WTC11 (cell line): ENCODE measurements at regions not wholly inside any gene's neighbourhood (a gene's known extent, or its start where the extent isn't known, plus 50 kb on each side); places are given as distances from the start of the nearest gene placed in this dataset.

ENCODE experiments used
- ATAC-seq: fragments of 200-7000 bp; cut with Tn5 transposase; 2 replicates; pipeline ENCODE4 v1.10.0; 2021; ENCODE audit warnings: mild to moderate bottlenecking, moderate library complexity
- CTCF ChIA-PET: fragments of 300-600 bp; sonication (Branson Sonifier 250); formaldehyde crosslinking; loops from one replicate; lab custom pipeline; 2021; ENCODE audit warnings: antibody characterized with exemption; lab: Charles Lee
- POLR2A ChIA-PET: fragments of 350-600 bp; sonication (Branson Sonifier 250); formaldehyde crosslinking; loops from one replicate; lab custom pipeline; 2021; ENCODE audit warnings: antibody characterized with exemption; lab: Charles Lee
- DNase-seq: peaks from one replicate; pipeline ENCODE4 v3.0.0; 2021; ENCODE audit warnings: low spot score
- H3K27ac Mint-ChIP-seq: 2 replicates; pipeline ENCODE4 v1.8.0; 2021; ENCODE audit warnings: mixed read lengths
- H3K27me3 Mint-ChIP-seq: 2 replicates; pipeline ENCODE4 v1.8.0; 2021; ENCODE audit warnings: low read depth, mild to moderate bottlenecking, moderate library complexity, mixed read lengths
- H3K36me3 Mint-ChIP-seq: 2 replicates; pipeline ENCODE4 v1.8.0; 2021; ENCODE audit warnings: mixed read lengths
- H3K4me1 Mint-ChIP-seq: 2 replicates; pipeline ENCODE4 v1.8.0; 2022; ENCODE audit warnings: mixed read lengths
- H3K4me3 Mint-ChIP-seq: 2 replicates; pipeline ENCODE4 v1.8.0; 2021; ENCODE audit warnings: mild to moderate bottlenecking, moderate library complexity, mixed read lengths
- H3K9me3 Mint-ChIP-seq: 2 replicates; pipeline ENCODE4 v1.8.0; 2021; ENCODE audit warnings: mixed read lengths
- ELF4 ChIP-seq: sonication (generic); formaldehyde crosslinking; IDR thresholded peaks from 2 replicates; pipeline ENCODE4 v1.8.1; 2022; ENCODE audit warnings: low read depth, mild to moderate bottlenecking, moderate library complexity, missing genetic modification reagents
- ERG ChIP-seq: fragments of 250-450 bp; sonication (Bioruptor Pico); IDR thresholded peaks from 2 replicates; pipeline ENCODE4 v1.8.0; 2021; ENCODE audit warnings: mild to moderate bottlenecking
- GTF2I ChIP-seq: fragments of 250-450 bp; sonication (Bioruptor Pico); conservative IDR thresholded peaks from 2 replicates; pipeline ENCODE4 v1.4.0; 2021; ENCODE audit warnings: mild to moderate bottlenecking
- JUN ChIP-seq: sonication (generic); formaldehyde crosslinking; IDR thresholded peaks from 2 replicates; pipeline ENCODE4 v1.8.0; 2023; ENCODE audit warnings: mild to moderate bottlenecking, missing genetic modification reagents
- MXD4 ChIP-seq: fragments of 250-450 bp; sonication (Bioruptor Pico); IDR thresholded peaks from 2 replicates; pipeline ENCODE4 v1.8.0; 2021; ENCODE audit warnings: mild to moderate bottlenecking, moderate library complexity, borderline replicate concordance
- PRDM15 ChIP-seq: sonication (generic); formaldehyde crosslinking; IDR thresholded peaks from 2 replicates; pipeline ENCODE4 v1.8.0; 2022; ENCODE audit warnings: missing genetic modification reagents
- RELA ChIP-seq: sonication (generic); formaldehyde crosslinking; IDR thresholded peaks from 2 replicates; pipeline ENCODE4 v1.8.1; 2022; ENCODE audit warnings: missing genetic modification reagents, mild to moderate bottlenecking, borderline replicate concordance
- SP1 ChIP-seq: sonication (generic); formaldehyde crosslinking; conservative IDR thresholded peaks from 2 replicates; pipeline ENCODE4 v1.8.1; 2022; ENCODE audit warnings: missing genetic modification reagents
- ZBTB21 ChIP-seq: sonication (generic); formaldehyde crosslinking; IDR thresholded peaks from 2 replicates; pipeline ENCODE4 v1.8.1; 2023; ENCODE audit warnings: mild to moderate bottlenecking, missing genetic modification reagents, borderline replicate concordance
- ZMAT4 ChIP-seq: fragments of 250-450 bp; sonication (Bioruptor Pico); IDR thresholded peaks from 2 replicates; pipeline ENCODE4 v1.9.0; 2021; ENCODE audit warnings: mild to moderate bottlenecking
- ZNF416 ChIP-seq: fragments of 250-450 bp; sonication (Bioruptor Pico); IDR thresholded peaks from 2 replicates; pipeline ENCODE4 v1.9.0; 2021; ENCODE audit warnings: mild to moderate bottlenecking, inconsistent platforms
- ZNF532 ChIP-seq: fragments of 250-450 bp; sonication (Bioruptor Pico); IDR thresholded peaks from 2 replicates; pipeline ENCODE4 v1.9.0; 2021; ENCODE audit warnings: mild to moderate bottlenecking, borderline replicate concordance
- ZSCAN18 ChIP-seq: fragments of 250-450 bp; sonication (Bioruptor Pico); IDR thresholded peaks from 2 replicates; pipeline ENCODE4 v2.1.2; 2022; ENCODE audit warnings: mild to moderate bottlenecking, moderate library complexity
- TF ChIP-seq, protein P1 (sequence below): sonication (generic); formaldehyde crosslinking; IDR thresholded peaks from 2 replicates; pipeline ENCODE4 v1.8.1; 2022; ENCODE audit warnings: mild to moderate bottlenecking, moderate library complexity, missing genetic modification reagents
- TF ChIP-seq, protein P2 (sequence below): sonication (generic); formaldehyde crosslinking; IDR thresholded peaks from 2 replicates; pipeline ENCODE4 v1.8.0; 2023; ENCODE audit warnings: missing genetic modification reagents, mild to moderate bottlenecking, borderline replicate concordance

- no peak overlapping the region for H3K27ac Mint-ChIP-seq
- CTCF ChIA-PET = interaction anchor here (0.7 kb wide), 1 partner anchor 12 kb away, joined by 3 read pairs; no protein-coding TSS in a partner anchor
- ATAC-seq (no peak), DNase-seq (no peak)
- H3K9me3 Mint-ChIP-seq = peaks cover 3% of the 10 kb centered on the region; the same call in 1 of the 2 replicates
- peaks cover 12% of the 10 kb centered on the region for H3K4me1 Mint-ChIP-seq
- no peaks in the 10 kb centered on the region for H3K27me3 Mint-ChIP-seq
- POLR2A ChIA-PET = no interaction called here
- H3K4me3 Mint-ChIP-seq = no peak overlapping the region
- no peak for TF ChIP-seq ELF4 (CRISPR knock-in tag)
- no peak for TF ChIP-seq JUN (CRISPR knock-in tag)
- no peak for TF ChIP-seq RELA (CRISPR knock-in tag)
- no peak for TF ChIP-seq SP1
- TF ChIP-seq ZNF532 (CRISPR knock-in tag) = no peak
- TF ChIP-seq, protein P1, sequence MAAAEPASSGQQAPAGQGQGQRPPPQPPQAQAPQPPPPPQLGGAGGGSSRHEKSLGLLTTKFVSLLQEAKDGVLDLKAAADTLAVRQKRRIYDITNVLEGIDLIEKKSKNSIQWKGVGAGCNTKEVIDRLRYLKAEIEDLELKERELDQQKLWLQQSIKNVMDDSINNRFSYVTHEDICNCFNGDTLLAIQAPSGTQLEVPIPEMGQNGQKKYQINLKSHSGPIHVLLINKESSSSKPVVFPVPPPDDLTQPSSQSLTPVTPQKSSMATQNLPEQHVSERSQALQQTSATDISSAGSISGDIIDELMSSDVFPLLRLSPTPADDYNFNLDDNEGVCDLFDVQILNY (CRISPR knock-in tag) = no peak
- no peak for TF ChIP-seq ERG (CRISPR knock-in tag)
- TF ChIP-seq ZMAT4 = no peak
- no peak for TF ChIP-seq MXD4 (CRISPR knock-in tag)
- no peaks in the 10 kb centered on the region for H3K36me3 Mint-ChIP-seq
Measured at GRCh38 chr11:15807827-15808226, 548.5 kb downstream of the SOX6 start.

DNA sequence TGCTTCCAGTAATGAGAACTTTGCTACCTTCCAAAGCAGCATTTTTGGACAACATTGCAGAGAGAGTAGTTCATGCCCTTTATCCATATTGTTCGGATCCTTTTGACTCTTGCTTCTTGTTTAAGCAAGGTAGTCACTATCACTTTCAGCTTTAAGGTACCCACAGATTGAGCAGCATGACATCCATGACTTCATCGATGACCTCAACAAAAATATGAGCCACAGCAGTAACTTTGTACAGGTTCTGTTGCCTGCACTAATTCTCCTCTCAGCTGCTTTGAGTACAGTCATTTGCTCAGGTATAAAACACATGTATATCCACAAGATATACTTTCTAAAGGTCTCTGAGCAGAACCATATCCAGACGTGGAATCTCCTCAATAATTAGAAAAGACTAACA is 546.3 kb downstream of the SOX6 start:
- POLR2A ChIA-PET = no interaction called here
- Mint-ChIP-seq H3K36me3 (no peaks in the 10 kb centered on the region), H3K4me3 (no peak overlapping the region)
- no peak for DNase-seq
- TF ChIP-seq ZBTB21 (no peak), PRDM15 (no peak), GTF2I (CRISPR knock-in tag) (no peak)
- TF ChIP-seq, all 79 proteins: peak for 0
- peaks cover 12% of the 10 kb centered on the region for H3K4me1 Mint-ChIP-seq
- ATAC-seq = no peak
- H3K27ac Mint-ChIP-seq = no peak overlapping the region
- no peaks in the 10 kb centered on the region for H3K9me3 Mint-ChIP-seq
- H3K27me3 Mint-ChIP-seq = no peaks in the 10 kb centered on the region
- CTCF ChIA-PET = interaction anchor here (1.0 kb wide), 1 partner anchor 9 kb away, joined by 4 read pairs; no protein-coding TSS in a partner anchor

DNA sequence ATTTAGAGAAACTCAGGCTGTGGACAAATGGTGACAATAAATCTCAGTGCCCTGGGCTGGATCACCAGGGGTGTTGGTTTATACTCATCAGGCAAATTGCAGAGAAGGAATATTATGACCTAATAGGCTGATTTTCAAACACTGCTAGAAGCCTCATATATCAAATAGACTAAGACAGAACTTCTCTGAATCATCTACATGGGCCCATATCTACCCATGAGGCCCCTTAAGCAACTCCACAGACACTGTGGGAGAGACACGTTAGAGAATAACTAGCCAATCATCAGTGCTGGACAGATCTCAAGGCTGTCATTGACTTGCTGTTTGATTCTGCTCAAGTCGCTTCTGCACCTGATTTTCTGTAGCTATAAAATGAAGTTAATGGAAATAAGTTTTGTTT is 545.8 kb downstream of the SOX6 start:
- DNase-seq (no peak), ATAC-seq (no peak)
- Mint-ChIP-seq H3K9me3 (no peaks in the 10 kb centered on the region), H3K27me3 (no peaks in the 10 kb centered on the region), H3K27ac (no peak overlapping the region), H3K4me1 (peaks cover 12% of the 10 kb centered on the region), H3K4me3 (no peak overlapping the region), H3K36me3 (no peaks in the 10 kb centered on the region)
- ChIA-PET POLR2A (no interaction called here), CTCF (interaction anchor here (1.0 kb wide), 1 partner anchor 9 kb away, joined by 4 read pairs; no protein-coding TSS in a partner anchor)
- TF ChIP-seq ZSCAN18 (CRISPR knock-in tag) (no peak), ZNF416 (CRISPR knock-in tag) (no peak)
- TF ChIP-seq, protein P2, sequence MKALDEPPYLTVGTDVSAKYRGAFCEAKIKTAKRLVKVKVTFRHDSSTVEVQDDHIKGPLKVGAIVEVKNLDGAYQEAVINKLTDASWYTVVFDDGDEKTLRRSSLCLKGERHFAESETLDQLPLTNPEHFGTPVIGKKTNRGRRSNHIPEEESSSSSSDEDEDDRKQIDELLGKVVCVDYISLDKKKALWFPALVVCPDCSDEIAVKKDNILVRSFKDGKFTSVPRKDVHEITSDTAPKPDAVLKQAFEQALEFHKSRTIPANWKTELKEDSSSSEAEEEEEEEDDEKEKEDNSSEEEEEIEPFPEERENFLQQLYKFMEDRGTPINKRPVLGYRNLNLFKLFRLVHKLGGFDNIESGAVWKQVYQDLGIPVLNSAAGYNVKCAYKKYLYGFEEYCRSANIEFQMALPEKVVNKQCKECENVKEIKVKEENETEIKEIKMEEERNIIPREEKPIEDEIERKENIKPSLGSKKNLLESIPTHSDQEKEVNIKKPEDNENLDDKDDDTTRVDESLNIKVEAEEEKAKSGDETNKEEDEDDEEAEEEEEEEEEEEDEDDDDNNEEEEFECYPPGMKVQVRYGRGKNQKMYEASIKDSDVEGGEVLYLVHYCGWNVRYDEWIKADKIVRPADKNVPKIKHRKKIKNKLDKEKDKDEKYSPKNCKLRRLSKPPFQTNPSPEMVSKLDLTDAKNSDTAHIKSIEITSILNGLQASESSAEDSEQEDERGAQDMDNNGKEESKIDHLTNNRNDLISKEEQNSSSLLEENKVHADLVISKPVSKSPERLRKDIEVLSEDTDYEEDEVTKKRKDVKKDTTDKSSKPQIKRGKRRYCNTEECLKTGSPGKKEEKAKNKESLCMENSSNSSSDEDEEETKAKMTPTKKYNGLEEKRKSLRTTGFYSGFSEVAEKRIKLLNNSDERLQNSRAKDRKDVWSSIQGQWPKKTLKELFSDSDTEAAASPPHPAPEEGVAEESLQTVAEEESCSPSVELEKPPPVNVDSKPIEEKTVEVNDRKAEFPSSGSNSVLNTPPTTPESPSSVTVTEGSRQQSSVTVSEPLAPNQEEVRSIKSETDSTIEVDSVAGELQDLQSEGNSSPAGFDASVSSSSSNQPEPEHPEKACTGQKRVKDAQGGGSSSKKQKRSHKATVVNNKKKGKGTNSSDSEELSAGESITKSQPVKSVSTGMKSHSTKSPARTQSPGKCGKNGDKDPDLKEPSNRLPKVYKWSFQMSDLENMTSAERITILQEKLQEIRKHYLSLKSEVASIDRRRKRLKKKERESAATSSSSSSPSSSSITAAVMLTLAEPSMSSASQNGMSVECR (CRISPR knock-in tag) = no peak
